CD4-positive, alpha-beta T cell treated with Interleukin-12 subunit alpha and Interleukin-12 subunit beta, for 1 hour (primary cell): ENCODE measurements at regions not wholly inside any gene's neighbourhood (a gene's known extent, or its start where the extent isn't known, plus 50 kb on each side); places are given as distances from the start of the nearest gene placed in this dataset.

Experiments used
- DNase-seq: peaks from one replicate; pipeline ENCODE4 v3.0.0-alpha.2; 2020

DNA sequence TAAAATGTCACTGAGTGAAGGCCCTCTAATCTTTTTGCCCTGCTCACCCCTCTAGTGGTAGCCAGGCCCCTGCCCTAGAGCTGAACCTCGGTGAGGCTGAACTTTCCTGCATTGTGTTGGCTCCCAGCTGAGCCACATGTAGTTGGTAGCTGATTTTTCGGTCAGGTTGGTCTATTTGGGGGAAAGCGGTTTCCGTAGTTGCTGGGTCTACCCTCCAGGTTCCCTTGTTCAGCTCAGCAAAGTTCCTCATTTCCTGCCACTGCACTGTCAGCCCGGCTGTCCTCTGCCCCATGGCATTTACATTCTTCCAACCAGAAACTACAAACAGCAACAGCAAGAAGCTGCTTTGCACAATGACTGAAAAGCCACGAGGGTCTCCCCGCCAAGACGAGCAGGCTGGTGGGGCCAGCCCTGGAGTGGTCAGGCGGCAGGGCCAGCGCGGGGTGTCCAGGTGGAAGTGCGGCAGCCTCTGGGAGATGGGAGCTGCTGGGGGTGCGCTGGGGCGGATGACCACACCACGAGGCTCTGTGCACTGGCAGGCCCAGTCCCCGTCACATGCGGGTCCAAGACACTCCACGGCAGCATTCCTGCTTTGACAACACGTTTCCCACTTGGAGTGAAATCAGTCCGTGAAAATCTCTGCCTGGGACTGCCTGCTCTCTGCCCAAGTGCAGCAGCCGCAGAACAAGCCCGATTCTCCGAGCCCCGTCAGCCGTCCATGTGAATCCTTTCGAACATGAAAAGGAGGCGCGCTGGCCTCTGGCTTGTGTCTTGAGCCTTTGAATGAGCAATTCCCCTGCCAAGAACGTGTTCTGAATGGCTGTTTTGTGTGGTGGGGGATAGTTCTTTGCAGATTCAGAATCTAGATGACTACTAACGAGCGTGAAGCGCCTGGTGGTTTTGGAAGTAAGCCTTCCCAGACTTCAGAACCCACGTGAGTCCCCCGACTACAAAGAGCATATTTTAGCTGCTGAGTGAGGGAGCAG, 159.4 kb downstream of the ASB1 start:
- no peak for DNase-seq

GRCh38 chr2:238586931-238587775, 160.4 kb downstream of the ASB1 start:
- no peak for DNase-seq

GRCh38 chr2:238587776-238588660, 161.3 kb downstream of the ASB1 start:
- DNase-seq: no peak

- no peak for DNase-seq
Measured at GRCh38 chr2:238589591-238590460, 163.1 kb downstream of the ASB1 start.

- DNase-seq: no peak
Measured at GRCh38 chr2:238591732-238592131, 165.0 kb downstream of the ASB1 start.

GRCh38 chr2:238593236-238593635, 166.5 kb downstream of the ASB1 start:
- DNase-seq: no peak

DNA sequence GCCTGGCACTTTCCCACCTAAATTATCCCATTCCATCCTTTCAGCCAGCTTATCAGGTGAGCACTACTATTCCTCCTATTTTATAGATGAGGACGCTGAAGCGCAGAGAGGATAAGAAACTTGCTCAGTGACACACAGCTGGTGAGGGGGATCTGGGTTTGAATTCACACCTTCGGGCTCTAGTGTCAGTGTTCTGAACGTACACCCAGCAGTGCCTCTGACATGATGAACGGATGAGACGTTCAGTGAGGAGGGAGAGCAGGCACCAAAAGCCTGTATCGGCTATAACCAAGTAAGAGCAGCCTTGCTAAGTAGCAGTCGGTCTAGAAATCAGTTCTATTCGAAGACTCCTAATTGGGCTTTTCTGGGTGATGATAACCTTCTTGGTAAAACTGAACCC, 167.0 kb downstream of the ASB1 start:
- DNase-seq: no peak

GRCh38 chr2:238594796-238595749, 168.3 kb downstream of the ASB1 start:
- DNase-seq: no peak

- DNase-seq: no peak
Measured at GRCh38 chr2:238595750-238596570, 169.2 kb downstream of the ASB1 start.

DNA sequence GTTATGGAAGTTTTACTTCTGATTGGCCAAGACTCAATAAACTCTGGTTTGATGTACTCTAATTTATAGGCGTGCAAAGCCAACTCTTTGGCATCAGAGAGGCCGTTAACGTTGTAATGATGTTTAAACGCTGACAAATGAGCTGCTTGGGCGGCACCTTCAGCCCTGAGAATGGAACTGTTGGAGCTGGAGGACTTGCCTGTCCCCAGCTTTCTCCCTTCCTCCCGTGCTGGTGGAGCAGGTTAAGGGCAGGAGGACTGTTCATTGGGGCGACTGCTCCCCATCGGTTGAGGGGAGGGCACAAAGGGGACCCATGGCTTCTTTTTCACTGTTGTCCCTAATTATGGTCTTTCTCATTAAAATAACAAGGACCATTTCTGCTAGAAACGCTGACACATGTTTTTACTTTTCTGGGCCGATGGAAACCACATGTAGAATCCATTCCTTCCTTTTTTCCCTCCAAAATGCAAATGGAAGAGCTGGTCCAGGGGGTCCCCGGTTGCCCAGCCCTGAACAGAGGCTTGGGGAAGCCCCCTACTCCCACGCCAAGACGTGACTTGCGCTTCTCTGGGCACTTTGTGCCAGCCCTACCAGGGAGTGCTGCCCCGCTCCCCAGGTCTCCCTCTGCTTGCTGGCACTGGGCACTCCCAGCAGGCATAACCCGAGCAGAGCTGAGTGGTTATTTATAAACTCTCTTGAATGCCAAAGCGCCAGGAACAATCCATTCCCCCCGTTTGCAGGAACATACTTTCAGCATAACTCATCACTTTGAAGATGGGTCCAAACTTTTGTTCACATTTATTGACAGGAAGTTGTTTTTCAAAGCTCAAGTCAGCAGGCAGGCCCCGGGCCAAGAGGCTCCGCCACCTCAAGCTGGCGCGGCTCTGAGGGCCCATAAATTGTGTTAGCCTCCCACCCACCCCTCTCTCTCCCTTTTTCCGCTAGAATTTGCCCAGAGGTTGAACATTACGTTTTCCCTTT, 170.1 kb downstream of the ASB1 start:
- no peak for DNase-seq

- DNase-seq: no peak
Measured at GRCh38 chr2:238597638-238598528, 171.2 kb downstream of the ASB1 start.

GRCh38 chr2:238598802-238599530, 172.2 kb downstream of the ASB1 start:
- no peak for DNase-seq

GRCh38 chr2:238599549-238600505, 173.1 kb downstream of the ASB1 start:
- DNase-seq: no peak

DNA sequence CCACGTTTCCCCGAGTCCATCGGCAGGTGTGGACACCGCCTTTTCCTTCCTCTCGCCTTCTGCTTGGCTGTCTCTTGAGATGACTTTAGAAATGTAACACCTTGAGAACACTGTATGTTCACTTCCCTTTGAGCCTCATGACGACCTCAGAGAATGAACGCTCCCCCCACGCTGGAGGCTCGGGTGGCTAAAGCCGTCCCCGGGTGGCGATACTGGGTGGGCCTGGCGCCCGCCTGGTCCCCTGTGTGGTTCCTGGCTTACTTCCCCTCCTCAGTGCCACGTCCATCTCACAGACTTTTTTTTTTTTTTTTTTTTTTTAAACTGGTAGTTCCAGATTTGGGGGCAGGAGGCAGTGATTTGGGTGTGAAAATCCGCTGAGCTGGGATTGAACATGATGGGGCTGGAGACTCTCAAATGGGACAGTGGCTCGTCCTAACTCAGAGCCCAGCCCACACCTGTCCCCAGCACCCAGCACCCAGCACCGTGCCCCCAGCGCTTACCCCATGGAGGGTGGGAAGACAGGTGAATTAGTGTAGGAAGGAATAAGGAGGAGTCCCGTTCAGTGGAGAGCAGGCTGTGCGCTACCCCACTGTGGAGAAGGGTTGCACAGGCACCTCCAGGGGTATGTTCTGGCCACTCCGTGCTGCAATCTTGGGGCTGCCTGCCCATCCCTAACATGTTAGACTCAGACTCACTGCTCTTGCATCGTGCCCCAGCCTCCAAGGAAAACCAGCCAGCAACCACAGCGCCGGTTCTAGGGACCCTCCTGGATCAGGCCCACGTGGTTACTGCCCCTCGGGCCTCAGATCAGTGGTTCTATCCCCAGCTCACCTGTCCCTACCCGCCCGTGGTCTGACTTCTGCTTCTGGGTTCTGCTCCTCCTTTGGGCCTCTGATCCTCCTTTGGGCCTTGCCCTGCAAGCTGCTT, 174.0 kb downstream of the ASB1 start:
- DNase-seq: no peak
